ENCODE measurements at regions not wholly inside any gene's neighbourhood (a gene's known extent, or its start where the extent isn't known, plus 50 kb on each side); places are given as distances from the start of the nearest gene placed in this dataset.

DNA sequence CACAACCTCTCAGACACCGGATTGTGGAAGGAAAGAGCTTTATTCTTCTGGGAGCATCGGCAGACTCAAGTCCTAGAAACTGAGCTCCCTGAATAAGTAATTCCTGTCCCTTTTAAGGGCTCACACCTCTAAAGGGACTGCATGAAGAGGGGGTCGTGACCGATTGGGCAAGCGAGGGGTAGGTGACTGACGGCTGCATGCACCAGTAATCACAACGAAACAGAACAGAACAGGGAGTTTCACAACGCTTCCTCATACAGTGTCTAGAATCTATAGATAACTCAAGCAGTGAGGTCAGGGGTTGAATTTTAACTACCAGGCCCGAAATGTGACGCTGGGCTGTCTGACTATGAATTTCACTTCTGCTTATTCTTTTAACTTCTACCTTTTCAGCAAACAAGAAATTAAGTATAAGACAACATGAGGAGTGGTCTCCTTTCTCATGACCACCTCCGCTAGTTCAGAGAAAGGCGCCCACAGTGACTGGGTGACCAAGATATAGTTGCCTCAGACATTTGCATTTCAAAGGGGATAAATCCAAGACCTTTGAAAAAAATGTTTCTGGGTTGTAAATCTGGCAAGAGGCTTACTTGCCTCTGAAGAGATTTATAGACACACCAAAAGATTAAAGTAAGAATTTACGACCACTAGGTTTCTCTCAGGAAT lies 88.4 kb upstream of the ATF7IP2 start:
- no peak for TF ChIP-seq CREB1 (IDR thresholded peaks at IDR 0.05)
- no peak for TF ChIP-seq KDM5A (IDR thresholded peaks at IDR 0.05; ENCODE audit: low read length)
- TF ChIP-seq SIRT6 (IDR thresholded peaks at IDR 0.05; ENCODE audit: low read length), result no peak
- TF ChIP-seq ZNF274 (IDR thresholded peaks at IDR 0.05; ENCODE audit: borderline replicate concordance, extremely low read depth, low read length), result no peak
- no peak for TF ChIP-seq POLR2AphosphoS5 (IDR thresholded peaks at IDR 0.05; ENCODE audit: low read depth, low read length)
- TF ChIP-seq BACH1 (IDR thresholded peaks at IDR 0.05; ENCODE audit: low read length), result no peak
- H3K4me2 ChIP-seq (ENCODE audit: insufficient read depth in 1 of 2, low read depth in 2 of 2, low read length in 2 of 2), result no peak overlapping the region
- H3K4me3 ChIP-seq (ENCODE audit: extremely low read depth in 1 of 4, insufficient read depth in 2 of 4, low read depth in 3 of 4, low read length in 4 of 4), result no peak overlapping the region
- H2AFZ ChIP-seq (ENCODE audit: low read length), result no peak overlapping the region
- no peak overlapping the region for H2BK5ac ChIP-seq (ENCODE audit: low read depth, low read length)
- 92% methylated on average over 13 of the region's 13 CpGs; no CpG with 5 or more reads in 1 of the 2 experiments for WGBS, 2 experiments (ENCODE audit: extremely low coverage in 1 of 2, insufficient coverage in 1 of 2, insufficient read length in 1 of 2, insufficient replicate concordance in 2 of 2, low coverage in 1 of 2, low lambda C conversion rate in 2 of 2, missing lambda C conversion rate in 1 of 2)
- POLR2A ChIA-PET (ENCODE audit: partially characterized antibody), result no interaction called here
- no peaks in the 10 kb centered on the region for H4K20me1 ChIP-seq (replicated peaks in 1 of 2; ENCODE audit: control insufficient read depth in 1 of 2, insufficient read depth in 2 of 2, low read length in 2 of 2)
- no peaks in the 10 kb centered on the region for H3K23me2 ChIP-seq (ENCODE audit: low read depth, low read length)
- H3K79me1 ChIP-seq (ENCODE audit: low read depth, low read length), result no peaks in the 10 kb centered on the region
- H2BK12ac ChIP-seq (ENCODE audit: low read depth, low read length), result no peak overlapping the region
- H3K36me3 ChIP-seq (ENCODE audit: control insufficient read depth in 2 of 4, insufficient read depth in 4 of 4, low read length in 3 of 4), result no peaks in the 10 kb centered on the region; a peak in 1 of 8 replicates
- H3K4ac ChIP-seq (replicated peaks; ENCODE audit: insufficient read length, low read depth, low read length), result no peak overlapping the region
- no peak overlapping the region for H3K27ac ChIP-seq (ENCODE audit: low read depth, low read length)
- no peak overlapping the region for H2BK20ac ChIP-seq (ENCODE audit: low read length)
- CTCF ChIA-PET (ENCODE audit: partially characterized antibody), result no interaction called here
- H3K23ac ChIP-seq (ENCODE audit: insufficient read length), result no peak overlapping the region
- no peak overlapping the region for H3K18ac ChIP-seq (ENCODE audit: extremely low read depth, low read length)
- FAIRE-seq, result no peak
- no peaks in the 10 kb centered on the region for H3K27me3 ChIP-seq (replicated peaks in 1 of 4; ENCODE audit: control insufficient read depth in 3 of 4, extremely low read depth in 1 of 4, insufficient read depth in 3 of 4, low read length in 3 of 4)
- DNase-seq (ENCODE audit: low read depth in 1 of 2, low spot score in 2 of 2), result no peak
- no peak overlapping the region for H2BK15ac ChIP-seq (ENCODE audit: low read length)
- no peak overlapping the region for H3K14ac ChIP-seq (ENCODE audit: insufficient read length)
- H3K4me1 ChIP-seq (replicated peaks in 1 of 4; ENCODE audit: control insufficient read depth in 3 of 4, insufficient read depth in 4 of 4, low read length in 3 of 4), result no peaks in the 10 kb centered on the region
- H2AK5ac ChIP-seq (ENCODE audit: low read depth, low read length), result no peak overlapping the region
- no peak overlapping the region for H4K5ac ChIP-seq (ENCODE audit: insufficient read length, low read depth, low read length)
- H3K9me3 ChIP-seq (ENCODE audit: insufficient read depth in 2 of 2, low read depth in 1 of 2, low read length in 1 of 2), result peaks cover 6 to 8% of the 10 kb centered on the region in 2 experiments; a peak in 3 of 4 replicates
- no peaks in the 10 kb centered on the region for H3K79me2 ChIP-seq (ENCODE audit: control insufficient read depth in 1 of 2, insufficient read depth in 2 of 2, low read length in 2 of 2)
- H4K91ac ChIP-seq (replicated peaks; ENCODE audit: insufficient read length, low read length), result no peak overlapping the region
- H2BK120ac ChIP-seq (replicated peaks; ENCODE audit: low read depth, low read length), result no peak overlapping the region
- no peak overlapping the region for H3K9ac ChIP-seq (replicated peaks in 1 of 4; ENCODE audit: extremely low read depth in 1 of 4, low read depth in 3 of 4, low read length in 3 of 4)
- H4K8ac ChIP-seq (ENCODE audit: extremely low read depth, insufficient read depth, low read length), result no peak overlapping the region
- no peak overlapping the region for H3K56ac ChIP-seq (replicated peaks; ENCODE audit: insufficient read length, low read depth, low read length)

Measured in H1 (cell line).